Stimulated activated CD8-positive, alpha-beta memory T cell treated with anti-CD3 and anti-CD28 coated beads, Interleukin-7, amount 100 ng/mL, for 24 hours (primary cell): ENCODE measurements at regions not wholly inside any gene's neighbourhood (a gene's known extent, or its start where the extent isn't known, plus 50 kb on each side); places are given as distances from the start of the nearest gene placed in this dataset.
"Not testable (repeated sequence)": the region's sequence is repeated elsewhere in the genome, so short reads cannot be mapped to it uniquely, and the experiment has no call there.

ENCODE experiments used
- DNase-seq: peaks from one replicate; pipeline ENCODE4 v3.0.0-alpha.2; 2020; ENCODE audit warnings: low read depth

- DNase-seq, result no peak
Observed at GRCh38 chr1:219092206-219092605, 81.5 kb upstream of the LYPLAL1 start.

DNA sequence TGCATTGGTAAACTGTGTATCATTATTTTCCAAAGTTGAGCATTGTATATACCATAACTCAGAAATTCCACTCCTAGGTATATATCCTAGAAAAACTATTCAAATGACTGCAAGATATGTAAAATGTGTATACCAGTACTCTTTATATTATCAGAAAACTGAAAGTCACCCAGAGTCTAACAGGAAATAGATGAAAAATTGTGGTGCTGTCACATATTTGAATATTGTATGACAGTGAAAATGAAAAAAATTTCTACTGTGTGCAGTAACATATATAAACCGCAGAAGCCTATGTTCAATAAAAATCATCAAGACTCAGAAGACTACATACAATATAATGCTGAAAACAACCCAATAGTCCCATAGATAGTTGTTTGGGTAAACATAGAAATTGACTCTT lies 74.4 kb upstream of the LYPLAL1 start:
- DNase-seq, result no peak

DNA sequence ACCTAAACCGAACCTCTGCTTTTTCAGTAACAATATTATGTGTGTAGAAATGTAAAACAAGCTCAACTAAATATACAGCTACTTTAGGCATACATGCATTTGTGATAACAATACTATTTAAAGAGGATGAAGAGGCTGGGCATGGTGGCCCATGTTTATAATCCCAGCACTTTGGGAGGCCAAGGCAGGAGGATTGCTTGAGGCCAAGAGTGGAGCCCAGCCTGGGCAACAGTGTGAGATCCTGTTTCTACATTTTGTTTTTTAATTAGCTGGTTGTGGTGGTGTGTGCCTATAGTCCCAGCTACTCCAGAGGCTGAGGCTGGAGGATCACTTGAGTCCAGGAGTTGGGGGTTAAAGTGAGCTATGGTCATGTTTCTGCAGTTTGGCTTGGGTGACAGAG lies 73.6 kb upstream of the LYPLAL1 start:
- DNase-seq, result no peak

GRCh38 chr1:219102466-219102865 lies 71.2 kb upstream of the LYPLAL1 start:
- not testable (repeated sequence) for DNase-seq

DNA sequence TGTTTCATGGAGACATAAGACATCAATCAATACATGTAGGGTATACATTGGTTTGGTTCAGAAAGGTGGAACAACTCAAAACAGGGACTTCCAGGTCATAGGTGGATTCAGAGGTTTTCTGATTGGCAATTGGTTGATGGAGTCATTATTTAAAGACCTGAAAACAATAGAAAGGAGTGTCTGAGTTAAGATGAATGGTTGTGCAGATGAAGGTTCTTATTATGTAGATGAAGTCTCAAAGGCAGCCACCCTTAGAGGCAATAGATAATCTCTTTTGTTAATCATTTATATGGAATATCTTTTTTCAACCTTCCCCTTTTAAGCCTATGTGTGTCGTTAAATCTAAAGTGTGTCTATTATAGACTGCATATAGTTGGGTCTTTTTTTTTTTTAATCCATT lies 67.8 kb upstream of the LYPLAL1 start:
- no peak for DNase-seq

DNA sequence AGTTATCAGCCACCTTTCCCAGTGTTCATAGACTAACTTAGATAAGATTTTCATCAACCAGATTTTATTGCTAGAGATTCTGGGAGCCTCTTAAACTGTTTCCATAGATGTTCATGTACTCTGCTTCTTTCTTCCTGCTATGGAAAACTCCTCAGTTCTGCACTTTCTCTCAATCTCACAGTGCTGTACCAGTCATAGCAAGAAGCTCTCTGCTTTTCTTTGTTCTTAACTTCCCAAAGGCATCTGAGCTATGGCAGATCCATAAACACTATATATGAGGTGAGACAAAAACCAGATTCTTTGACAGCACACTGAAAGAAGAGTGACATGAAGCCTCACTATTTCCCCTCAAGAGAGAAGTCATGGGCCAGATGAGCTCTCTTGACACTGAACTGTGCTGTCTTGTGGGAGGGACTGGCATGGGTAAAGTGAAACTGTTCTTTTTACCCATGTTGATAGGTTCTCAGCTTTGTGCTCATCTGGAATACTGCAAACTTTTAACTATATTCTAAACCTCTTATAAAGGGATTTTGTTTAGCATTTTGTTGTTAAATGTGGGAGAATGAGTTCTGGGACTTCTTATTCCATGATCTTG lies 64.2 kb upstream of the LYPLAL1 start:
- no peak for DNase-seq

DNA sequence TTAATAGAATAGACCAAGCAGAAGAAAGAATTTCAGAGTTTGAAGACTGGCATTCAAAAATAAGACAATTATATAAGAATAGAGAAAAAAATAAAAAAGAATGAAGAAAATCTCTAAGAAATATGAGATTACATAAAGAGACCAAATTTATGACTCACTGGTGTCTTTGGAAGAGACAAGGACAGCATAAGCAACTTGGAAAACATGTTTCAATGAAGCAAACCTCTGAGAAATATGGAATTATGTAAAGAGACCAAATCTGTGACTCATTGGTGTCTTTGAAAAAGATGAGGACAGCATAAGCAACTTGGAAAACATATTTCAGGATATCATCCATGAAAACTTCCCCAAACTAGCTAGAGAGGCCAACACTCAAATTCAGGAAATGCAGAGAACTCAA lies 60.4 kb upstream of the LYPLAL1 start:
- DNase-seq, result no peak

DNA sequence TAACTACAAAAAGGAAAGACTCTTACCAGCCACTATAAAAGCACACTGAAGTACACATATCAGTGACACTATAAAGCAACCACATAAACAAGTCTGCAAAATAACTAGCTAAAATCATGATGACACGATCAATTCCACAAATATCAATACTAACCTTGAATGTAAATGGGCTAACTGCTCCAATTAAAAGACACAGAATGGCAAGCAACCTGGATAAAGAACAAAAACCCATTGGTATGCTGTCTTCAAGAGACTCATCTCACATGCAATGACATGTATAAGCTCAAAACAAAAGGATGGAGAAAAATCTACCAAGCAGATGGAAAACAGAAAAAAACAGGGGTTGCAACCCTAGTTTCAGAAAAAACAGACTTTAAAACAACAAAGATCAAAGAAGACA lies 59.7 kb upstream of the LYPLAL1 start:
- no peak for DNase-seq

GRCh38 chr1:219119839-219120238 lies 53.8 kb upstream of the LYPLAL1 start:
- no peak for DNase-seq

DNA sequence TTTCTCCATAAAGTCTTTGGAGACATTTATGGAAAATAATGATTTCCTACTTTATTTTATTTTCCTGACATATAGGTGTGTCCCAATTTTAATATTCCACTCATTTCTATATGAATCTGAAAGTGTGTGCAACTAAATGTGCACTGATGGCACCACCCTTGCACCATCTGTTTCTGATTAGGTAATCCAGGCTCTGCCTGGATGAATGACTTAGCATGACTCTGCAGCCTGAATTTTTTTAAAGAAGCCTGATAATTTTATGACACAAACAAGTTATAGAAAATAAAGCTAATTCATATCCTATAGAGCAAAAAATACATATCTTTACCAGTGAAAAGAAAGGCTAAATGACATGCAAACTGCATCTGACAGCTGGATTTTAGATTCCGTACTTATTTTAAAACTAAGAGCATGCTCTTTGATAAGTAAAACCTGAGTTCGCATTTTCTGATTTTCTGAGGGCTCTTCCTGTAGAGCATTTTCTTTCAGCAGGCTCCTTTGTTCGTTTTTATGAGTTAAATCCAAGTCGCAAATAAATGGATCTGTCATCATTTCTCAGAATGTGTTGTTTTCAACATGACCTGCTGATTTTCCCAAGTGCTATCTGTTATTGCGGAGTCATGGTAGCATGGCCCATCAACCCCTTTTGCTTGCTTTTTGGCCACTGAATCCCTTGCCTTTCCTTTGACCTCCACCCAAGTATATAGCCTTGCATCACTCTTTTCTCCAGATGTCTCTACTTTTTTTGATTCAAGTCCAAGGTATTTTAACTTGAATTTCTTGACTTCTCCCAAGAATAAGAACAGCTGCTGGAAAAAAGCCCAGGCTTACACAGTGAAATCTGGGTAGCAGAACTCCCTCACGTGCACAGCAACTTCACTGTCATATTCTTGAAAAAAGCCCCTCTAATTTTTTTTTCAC lies 52.8 kb upstream of the LYPLAL1 start:
- DNase-seq, result no peak

GRCh38 chr1:219121679-219122078 lies 52.0 kb upstream of the LYPLAL1 start:
- DNase-seq, result no peak

DNA sequence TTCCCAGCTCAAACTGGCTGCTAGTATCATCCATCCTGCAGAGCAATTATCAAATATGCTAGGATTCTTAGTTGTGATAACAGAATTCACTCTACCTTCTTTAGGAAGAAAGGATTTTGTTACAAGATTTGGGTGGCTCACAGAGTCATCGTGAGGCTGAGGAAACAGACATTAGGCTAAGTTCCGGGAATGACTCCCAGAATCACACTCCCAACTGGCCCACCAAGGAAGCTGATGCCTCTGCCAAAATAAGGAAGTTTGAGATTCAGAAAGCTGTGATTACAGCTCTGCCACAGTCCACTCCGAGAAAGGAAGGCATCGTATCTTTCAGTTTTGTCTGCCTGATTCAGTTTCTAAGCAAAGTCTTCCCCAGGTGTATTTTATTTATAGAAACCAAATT lies 50.6 kb upstream of the LYPLAL1 start:
- DNase-seq, result no peak
